Activated naive CD8-positive, alpha-beta T cell treated with anti-CD3 and anti-CD28 coated beads, Interleukin-2, amount 10 ng/mL, durations not matched to agents 7 days and 5 days (primary cell): ENCODE measurements at regions not wholly inside any gene's neighbourhood (a gene's known extent, or its start where the extent isn't known, plus 50 kb on each side); places are given as distances from the start of the nearest gene placed in this dataset.

Experiments used
- ATAC-seq: fragments of 150-1000 bp; cut with Tn5 transposase; one replicate; pipeline ENCODE4 v1.10.0; 2021; ENCODE audit warnings: low read depth, moderate library complexity
- POLR2A ChIA-PET: fragments of 350-600 bp; sonication (Branson Sonifier 250); formaldehyde crosslinking; loops from one replicate; lab custom pipeline; 2021; ENCODE audit warnings: antibody characterized with exemption; lab: Charles Lee
- DNase-seq: peaks from one replicate; pipeline ENCODE4 v3.0.0; 2021
- H3K27ac Mint-ChIP-seq: one replicate; pipeline ENCODE4 v1.8.0; 2022; ENCODE audit warnings: mild to moderate bottlenecking, mixed read lengths
- H3K27me3 Mint-ChIP-seq: one replicate; pipeline ENCODE4 v1.8.0; 2022; ENCODE audit warnings: mild to moderate bottlenecking, moderate library complexity, mixed read lengths
- H3K36me3 Mint-ChIP-seq: one replicate; pipeline ENCODE4 v1.8.0; 2021; ENCODE audit warnings: mild to moderate bottlenecking, mixed read lengths
- H3K4me1 Mint-ChIP-seq: one replicate; pipeline ENCODE4 v1.8.0; 2021; ENCODE audit warnings: mixed read lengths
- H3K4me3 Mint-ChIP-seq: one replicate; pipeline ENCODE4 v1.8.0; 2022; ENCODE audit warnings: mild to moderate bottlenecking, moderate library complexity, mixed read lengths
- H3K9me3 Mint-ChIP-seq: one replicate; pipeline ENCODE4 v1.8.0; 2021; ENCODE audit warnings: mixed read lengths

DNA sequence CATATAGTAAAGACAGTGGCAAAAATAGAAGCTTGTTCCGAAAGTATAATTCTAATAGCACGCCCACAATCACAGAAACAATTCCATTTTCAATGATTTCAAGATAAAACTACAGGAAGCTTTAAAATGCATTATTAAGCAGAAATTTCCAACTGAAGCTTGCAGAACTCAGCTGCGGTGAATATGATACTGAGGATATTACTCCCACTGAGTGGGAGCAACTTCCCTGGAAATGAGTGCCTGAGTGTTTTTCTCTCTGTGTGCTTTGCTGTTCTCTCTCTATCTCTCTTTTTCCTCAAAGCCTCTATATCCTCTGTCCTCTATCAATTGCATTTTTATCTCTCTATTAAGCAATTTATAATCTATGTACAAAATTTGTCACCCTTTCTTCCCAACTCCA, 187.5 kb upstream of the PRDM9 start:
- Mint-ChIP-seq H3K9me3 (peaks cover 7% of the 10 kb centered on the region), H3K4me3 (no peak overlapping the region), H3K27me3 (no peaks in the 10 kb centered on the region), H3K36me3 (no peaks in the 10 kb centered on the region), H3K4me1 (no peaks in the 10 kb centered on the region), H3K27ac (no peak overlapping the region)
- DNase-seq (no peak), ATAC-seq (no peak)
- POLR2A ChIA-PET, result no interaction called here

DNA sequence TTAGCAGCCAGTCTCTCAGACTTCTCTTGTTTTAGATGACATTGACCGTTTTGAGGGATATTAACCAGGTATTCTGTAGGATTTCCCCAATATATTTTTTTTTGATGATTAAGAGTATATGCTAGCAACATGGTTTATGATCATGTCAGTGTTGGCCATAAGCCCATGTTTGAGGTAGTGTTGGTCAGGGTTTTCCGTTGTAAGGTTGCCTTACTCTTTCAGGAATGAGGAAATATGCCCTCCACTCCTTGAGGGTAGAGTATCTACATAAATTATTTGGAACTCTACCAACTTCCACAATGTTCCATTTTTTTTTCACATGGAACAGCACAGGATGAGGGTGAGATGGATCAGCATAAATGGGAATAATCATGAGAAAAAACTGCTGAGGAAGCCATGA, 188.4 kb upstream of the PRDM9 start:
- peaks cover 7% of the 10 kb centered on the region for H3K9me3 Mint-ChIP-seq
- no peak for ATAC-seq
- no peak for DNase-seq
- no peak overlapping the region for H3K27ac Mint-ChIP-seq
- H3K36me3 Mint-ChIP-seq, result no peaks in the 10 kb centered on the region
- no peak overlapping the region for H3K4me3 Mint-ChIP-seq
- H3K27me3 Mint-ChIP-seq, result no peaks in the 10 kb centered on the region
- H3K4me1 Mint-ChIP-seq, result no peaks in the 10 kb centered on the region
- POLR2A ChIA-PET, result no interaction called here

DNA sequence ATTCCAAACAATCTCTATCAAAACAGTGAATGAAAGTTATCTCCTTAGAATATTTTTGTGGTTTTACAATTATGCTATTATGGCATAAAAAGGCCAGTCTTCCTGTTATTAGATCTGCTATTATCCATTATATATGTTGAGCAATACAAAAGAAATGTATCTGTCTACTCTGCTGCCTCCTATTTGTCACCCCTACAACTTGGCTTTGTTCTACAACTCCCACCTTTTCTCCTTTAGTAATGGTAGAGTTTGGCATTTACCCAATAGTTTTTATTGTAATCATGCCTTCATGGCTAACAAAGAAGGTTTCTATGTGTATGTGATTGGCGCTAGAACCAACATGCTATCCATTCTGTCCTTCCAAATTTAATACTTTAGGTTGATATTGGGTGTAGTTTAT, 189.2 kb upstream of the PRDM9 start:
- Mint-ChIP-seq H3K4me1 (no peaks in the 10 kb centered on the region), H3K9me3 (peaks cover 7% of the 10 kb centered on the region)

DNA sequence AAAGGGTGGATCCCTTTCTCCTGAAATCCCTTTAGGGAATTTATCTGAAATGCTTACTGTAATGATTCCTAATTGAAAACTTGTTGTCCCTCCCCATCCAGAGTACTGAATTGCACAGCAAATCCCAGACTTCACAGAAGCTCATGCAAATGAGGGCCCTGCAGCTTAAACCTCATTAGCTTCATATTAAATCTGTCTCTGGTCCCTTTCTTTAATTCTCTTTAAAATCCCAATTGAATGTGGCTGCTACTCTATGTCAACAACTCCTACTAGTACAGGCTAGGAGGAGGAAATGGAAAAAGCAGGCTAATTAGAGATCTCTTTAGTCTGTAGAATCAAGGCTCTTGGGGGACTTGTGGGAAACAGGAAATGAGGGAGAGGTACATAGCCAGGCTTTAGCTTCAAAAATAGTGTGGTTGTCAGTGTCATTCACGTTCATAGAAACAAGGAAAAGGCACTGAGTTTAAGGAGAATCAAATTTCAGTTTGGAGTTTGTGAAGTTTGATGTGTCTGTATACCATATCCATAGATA, 191.3 kb upstream of the PRDM9 start:
- Mint-ChIP-seq H3K27me3 (no peaks in the 10 kb centered on the region), H3K36me3 (no peaks in the 10 kb centered on the region), H3K27ac (no peak overlapping the region), H3K4me1 (no peaks in the 10 kb centered on the region), H3K4me3 (no peak overlapping the region), H3K9me3 (peaks cover 4% of the 10 kb centered on the region)
- POLR2A ChIA-PET, result no interaction called here
- no peak for DNase-seq
- no peak for ATAC-seq

More for the DNA sequence above, 189.2 kb upstream of the PRDM9 start:
- POLR2A ChIA-PET, result no interaction called here
- Mint-ChIP-seq H3K36me3 (no peaks in the 10 kb centered on the region), H3K4me3 (no peak overlapping the region), H3K27ac (no peak overlapping the region), H3K27me3 (no peaks in the 10 kb centered on the region)
- DNase-seq (no peak), ATAC-seq (no peak)

DNA sequence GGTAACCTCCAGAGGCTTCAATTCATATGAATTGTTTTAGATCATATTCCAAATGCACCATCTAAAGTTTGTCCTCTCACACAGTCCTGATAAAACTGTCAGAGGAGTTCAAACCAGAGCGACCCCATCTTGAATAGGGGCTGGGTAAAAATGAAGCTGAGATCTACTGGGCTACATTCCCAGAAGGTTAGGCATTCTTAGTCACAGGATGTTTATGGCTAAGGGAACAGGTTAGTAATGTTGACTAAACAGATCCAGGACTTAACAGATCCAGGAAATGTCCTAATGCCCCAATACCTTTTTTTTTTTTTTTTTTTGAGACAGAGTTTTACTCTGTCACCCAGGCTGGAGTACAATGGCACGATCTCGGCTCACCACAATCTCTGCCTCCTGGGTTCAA, 192.6 kb upstream of the PRDM9 start:
- Mint-ChIP-seq H3K36me3 (no peaks in the 10 kb centered on the region), H3K9me3 (peaks cover 4% of the 10 kb centered on the region), H3K4me1 (no peaks in the 10 kb centered on the region), H3K4me3 (no peak overlapping the region), H3K27me3 (no peaks in the 10 kb centered on the region), H3K27ac (no peak overlapping the region)
- DNase-seq (no peak), ATAC-seq (no peak)
- POLR2A ChIA-PET, result no interaction called here

DNA sequence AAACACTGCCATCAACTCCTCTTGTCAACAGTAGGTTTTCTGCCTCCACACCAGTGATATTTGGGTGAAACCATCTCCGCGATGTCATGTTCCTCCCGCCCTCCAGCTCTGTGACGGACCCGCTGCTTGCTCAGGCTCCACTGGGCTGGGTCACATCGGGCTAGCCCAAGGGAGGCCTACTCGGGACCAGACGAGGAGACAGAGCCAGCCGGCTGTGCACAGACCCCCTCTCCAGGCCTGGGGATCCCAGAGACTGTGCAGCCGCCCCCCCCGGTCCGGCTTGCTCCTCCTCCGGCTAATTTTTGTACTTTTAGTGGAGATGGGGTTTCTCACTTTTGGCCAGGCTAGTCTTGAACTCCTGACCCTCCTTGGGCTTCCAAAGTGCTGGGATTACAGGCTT, 202.4 kb upstream of the PRDM9 start:
- ATAC-seq, result no peak
- POLR2A ChIA-PET, result no interaction called here
- no peak overlapping the region for H3K27ac Mint-ChIP-seq

DNA sequence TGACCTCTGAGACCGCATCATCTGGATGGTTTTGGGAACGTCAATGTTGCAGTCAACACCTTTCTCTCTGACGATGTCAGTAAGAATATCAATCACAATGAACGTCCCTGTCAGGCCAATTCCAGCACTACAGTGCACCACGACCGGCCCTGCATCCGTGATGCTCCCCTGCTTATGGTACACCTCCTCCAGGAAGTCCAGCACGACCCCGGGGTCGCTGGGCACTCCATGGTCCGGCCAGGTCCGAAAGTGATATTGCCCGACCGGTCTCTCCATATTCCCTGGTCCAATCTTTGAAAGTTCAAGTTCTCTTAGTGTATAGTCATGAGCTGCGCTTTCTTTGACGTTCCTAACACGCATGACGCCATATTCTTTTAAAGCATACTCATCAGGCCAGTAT, 203.6 kb upstream of the PRDM9 start:
- no peaks in the 10 kb centered on the region for H3K36me3 Mint-ChIP-seq
- H3K4me1 Mint-ChIP-seq, result no peaks in the 10 kb centered on the region
- no peak overlapping the region for H3K4me3 Mint-ChIP-seq
- H3K27ac Mint-ChIP-seq, result no peak overlapping the region
- H3K27me3 Mint-ChIP-seq, result no peaks in the 10 kb centered on the region
- POLR2A ChIA-PET, result no interaction called here
- no peak for ATAC-seq
- DNase-seq, result no peak
- peaks cover 11% of the 10 kb centered on the region for H3K9me3 Mint-ChIP-seq

More for the DNA sequence above, 202.4 kb upstream of the PRDM9 start:
- Mint-ChIP-seq H3K4me3 (no peak overlapping the region), H3K27me3 (no peaks in the 10 kb centered on the region), H3K9me3 (peaks cover 11% of the 10 kb centered on the region), H3K36me3 (no peaks in the 10 kb centered on the region), H3K4me1 (no peaks in the 10 kb centered on the region)
- DNase-seq, result no peak

DNA sequence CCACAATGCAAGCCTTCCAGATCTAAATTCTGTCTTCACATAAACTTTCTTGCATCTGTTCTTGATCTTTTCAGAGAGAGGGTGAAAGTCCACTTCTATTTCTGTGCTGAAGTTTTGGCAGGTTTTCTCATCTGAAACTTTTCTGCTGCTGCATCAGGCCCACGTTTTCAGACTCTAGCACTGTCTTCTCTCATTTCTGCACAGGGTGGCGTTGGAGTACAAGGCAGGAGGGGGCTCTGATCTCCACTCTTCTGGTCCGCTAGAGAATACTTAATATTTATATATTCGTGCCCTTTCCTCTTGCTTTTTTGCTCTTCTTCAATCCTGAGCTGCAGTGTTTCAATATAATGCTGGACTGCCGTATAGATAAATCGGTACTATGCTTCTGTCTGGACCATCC, 204.0 kb upstream of the PRDM9 start:
- no peak for DNase-seq
- POLR2A ChIA-PET, result no interaction called here
- Mint-ChIP-seq H3K4me3 (no peak overlapping the region), H3K27me3 (no peaks in the 10 kb centered on the region), H3K9me3 (peaks cover 11% of the 10 kb centered on the region), H3K27ac (no peak overlapping the region), H3K4me1 (no peaks in the 10 kb centered on the region), H3K36me3 (no peaks in the 10 kb centered on the region)
- no peak for ATAC-seq

DNA sequence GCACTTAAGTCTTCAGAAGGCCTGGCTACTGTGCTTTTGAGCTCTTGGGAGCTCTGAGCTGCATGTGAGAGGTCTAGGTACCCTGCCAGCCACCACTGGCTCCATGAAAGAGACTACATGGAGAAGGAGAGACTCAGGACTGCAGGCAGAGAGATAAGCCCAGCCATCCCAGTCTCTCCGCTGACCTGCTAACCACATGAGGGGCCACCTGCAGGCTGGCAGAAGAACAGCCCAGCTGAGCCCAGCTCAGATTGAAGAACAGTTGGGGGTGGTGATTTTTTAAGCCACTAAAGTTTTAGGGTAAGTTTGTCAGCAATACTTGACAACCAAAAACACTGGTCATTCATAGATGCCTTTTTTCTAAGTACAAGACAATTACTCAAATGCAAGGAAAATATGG, 205.0 kb upstream of the PRDM9 start:
- no peak overlapping the region for H3K4me3 Mint-ChIP-seq
- no peaks in the 10 kb centered on the region for H3K4me1 Mint-ChIP-seq
- H3K27ac Mint-ChIP-seq, result no peak overlapping the region
- H3K36me3 Mint-ChIP-seq, result no peaks in the 10 kb centered on the region
- H3K27me3 Mint-ChIP-seq, result no peaks in the 10 kb centered on the region
- no peak for ATAC-seq
- POLR2A ChIA-PET, result no interaction called here
- peaks cover 11% of the 10 kb centered on the region for H3K9me3 Mint-ChIP-seq
- no peak for DNase-seq

DNA sequence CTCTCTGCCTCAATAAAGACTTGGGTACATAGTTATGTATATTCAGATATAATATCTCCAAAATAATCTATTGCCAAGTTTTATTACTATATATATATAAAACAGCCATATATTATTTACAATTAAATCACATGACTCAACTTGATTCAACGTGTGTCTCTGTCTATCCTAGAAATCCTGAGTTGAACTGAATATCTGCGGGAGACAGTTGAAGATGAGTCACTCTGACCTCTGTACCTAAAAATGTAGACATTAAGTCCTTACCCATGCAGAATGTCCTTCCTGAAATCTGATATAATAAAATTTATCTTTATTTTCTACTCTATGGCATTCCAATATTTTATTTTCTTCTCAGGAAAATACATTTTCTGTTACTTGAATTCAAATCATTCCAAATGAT, 218.2 kb upstream of the PRDM9 start:
- POLR2A ChIA-PET, result no interaction called here
- Mint-ChIP-seq H3K4me1 (no peaks in the 10 kb centered on the region), H3K27me3 (no peaks in the 10 kb centered on the region), H3K36me3 (no peaks in the 10 kb centered on the region), H3K4me3 (no peak overlapping the region), H3K9me3 (peaks cover 3% of the 10 kb centered on the region), H3K27ac (no peak overlapping the region)
- DNase-seq (no peak), ATAC-seq (no peak)

DNA sequence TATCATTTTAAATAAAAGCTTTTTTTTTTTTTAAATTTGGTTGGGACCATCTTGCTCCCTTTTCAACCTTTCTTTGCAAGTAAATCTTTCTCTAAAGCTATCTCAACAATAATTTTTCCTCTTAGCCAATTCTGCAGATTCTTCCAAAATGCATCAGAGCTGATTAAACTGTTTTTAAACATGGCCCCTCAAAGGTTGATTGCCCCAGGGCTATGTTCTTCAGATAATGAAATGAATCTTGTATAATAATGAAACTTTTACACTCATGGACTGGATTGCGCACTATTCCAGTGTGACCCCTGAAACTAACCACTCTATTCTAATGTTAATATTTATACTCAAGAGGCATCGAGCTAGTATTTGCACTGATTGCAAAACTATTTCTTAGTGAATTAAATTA, 222.8 kb upstream of the PRDM9 start:
- DNase-seq, result no peak
- Mint-ChIP-seq H3K27me3 (no peaks in the 10 kb centered on the region), H3K4me1 (no peaks in the 10 kb centered on the region), H3K4me3 (no peak overlapping the region), H3K36me3 (no peaks in the 10 kb centered on the region), H3K9me3 (no peaks in the 10 kb centered on the region), H3K27ac (no peak overlapping the region)
- no peak for ATAC-seq
- POLR2A ChIA-PET, result no interaction called here

DNA sequence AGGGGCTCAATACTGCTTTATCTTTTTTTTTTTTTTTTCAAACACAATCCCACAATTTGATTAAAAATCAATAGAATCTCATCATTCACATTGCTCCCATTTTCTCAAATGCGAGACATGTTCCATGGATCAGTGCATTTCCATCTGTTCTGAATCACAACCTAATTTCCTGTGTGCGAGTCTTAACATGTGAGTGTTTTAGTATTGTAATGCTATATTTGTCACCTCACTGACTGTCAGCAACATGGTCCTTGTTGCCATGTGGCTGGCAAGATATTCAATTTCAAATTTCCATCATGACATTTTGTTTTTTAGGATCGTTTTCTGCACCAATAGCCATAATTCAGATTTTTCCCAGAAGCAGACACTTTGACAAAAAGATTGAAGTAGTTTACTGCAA, 233.2 kb upstream of the PRDM9 start:
- H3K27ac Mint-ChIP-seq, result no peak overlapping the region
- ATAC-seq, result no peak
- POLR2A ChIA-PET, result no interaction called here

DNA sequence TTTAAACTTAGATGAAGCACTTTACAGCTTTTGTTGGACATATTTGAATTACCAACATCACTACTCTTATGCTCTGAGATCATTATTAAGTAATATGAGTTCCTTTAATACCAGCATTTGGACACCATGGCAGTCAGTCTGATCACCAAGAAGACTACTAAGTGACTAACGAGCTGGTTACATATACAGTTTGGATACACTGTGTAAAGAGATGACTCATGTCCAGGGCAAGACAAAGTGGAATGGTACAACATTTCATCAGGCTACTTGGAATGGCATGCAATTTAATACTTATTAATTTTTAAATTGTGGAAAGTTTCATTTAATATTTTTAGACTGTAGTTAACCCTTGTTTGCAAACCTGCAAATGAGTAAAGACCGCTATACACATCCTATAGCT, 237.4 kb upstream of the PRDM9 start:
- H3K27ac Mint-ChIP-seq, result no peak overlapping the region
- DNase-seq (no peak), ATAC-seq (no peak)
- H3K4me3 Mint-ChIP-seq, result no peak overlapping the region
- H3K36me3 Mint-ChIP-seq, result no peaks in the 10 kb centered on the region
- no peaks in the 10 kb centered on the region for H3K27me3 Mint-ChIP-seq
- no peaks in the 10 kb centered on the region for H3K4me1 Mint-ChIP-seq
- H3K9me3 Mint-ChIP-seq, result peaks cover 4% of the 10 kb centered on the region
- POLR2A ChIA-PET, result no interaction called here

More for the DNA sequence above, 233.2 kb upstream of the PRDM9 start:
- H3K4me3 Mint-ChIP-seq, result no peak overlapping the region
- no peak for DNase-seq
- no peaks in the 10 kb centered on the region for H3K27me3 Mint-ChIP-seq
- no peaks in the 10 kb centered on the region for H3K36me3 Mint-ChIP-seq
- H3K9me3 Mint-ChIP-seq, result peaks cover 8% of the 10 kb centered on the region
- H3K4me1 Mint-ChIP-seq, result no peaks in the 10 kb centered on the region

DNA sequence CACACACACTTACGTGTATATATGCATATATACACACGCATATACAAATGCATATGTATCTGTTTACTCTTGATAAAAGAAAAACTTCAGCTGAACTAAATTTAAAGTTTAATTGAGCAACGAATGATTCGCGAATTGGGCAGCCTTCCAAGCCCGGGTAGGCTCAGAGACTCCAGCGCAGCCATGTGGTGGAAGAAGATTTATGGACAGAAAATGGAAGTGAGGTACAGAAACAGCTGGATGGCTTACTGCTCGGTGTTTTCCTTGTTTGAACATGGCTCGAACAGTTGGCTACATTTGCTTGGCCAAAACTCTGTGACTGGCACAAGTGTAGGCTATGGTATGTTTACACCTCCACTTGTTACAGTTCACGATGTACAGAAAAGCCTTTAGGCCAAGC, 239.3 kb upstream of the PRDM9 start:
- Mint-ChIP-seq H3K4me3 (no peak overlapping the region), H3K9me3 (peaks cover 6% of the 10 kb centered on the region), H3K36me3 (no peaks in the 10 kb centered on the region), H3K4me1 (no peaks in the 10 kb centered on the region), H3K27me3 (no peaks in the 10 kb centered on the region), H3K27ac (no peak overlapping the region)
- DNase-seq, result no peak
- ATAC-seq, result no peak
- POLR2A ChIA-PET, result no interaction called here

DNA sequence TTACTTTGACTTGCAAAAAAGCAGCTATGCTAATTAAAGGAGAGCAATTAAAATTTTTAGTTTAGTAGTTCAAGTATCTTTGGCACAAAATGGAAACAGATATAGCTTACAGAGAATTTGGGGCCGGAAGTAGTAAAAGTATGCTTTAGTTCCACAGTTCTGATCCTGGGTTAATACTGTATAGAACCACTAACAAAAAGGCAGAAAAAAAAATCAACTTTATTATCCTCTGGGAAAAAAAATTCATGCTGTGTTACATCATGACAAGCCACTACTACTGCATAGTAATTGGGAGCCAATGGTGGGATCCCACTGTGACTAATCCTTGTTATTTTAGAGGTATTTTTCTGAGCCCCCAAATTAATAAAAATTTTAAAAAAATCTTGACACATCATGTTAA, 246.8 kb upstream of the PRDM9 start:
- Mint-ChIP-seq H3K9me3 (peaks cover 2% of the 10 kb centered on the region), H3K36me3 (no peaks in the 10 kb centered on the region), H3K4me1 (no peaks in the 10 kb centered on the region), H3K4me3 (no peak overlapping the region), H3K27me3 (no peaks in the 10 kb centered on the region), H3K27ac (no peak overlapping the region)
- POLR2A ChIA-PET, result no interaction called here
- ATAC-seq (no peak), DNase-seq (no peak)
